ENCODE measurements at regions not wholly inside any gene's neighbourhood (a gene's known extent, or its start where the extent isn't known, plus 50 kb on each side); places are given as distances from the start of the nearest gene placed in this dataset.

DNA sequence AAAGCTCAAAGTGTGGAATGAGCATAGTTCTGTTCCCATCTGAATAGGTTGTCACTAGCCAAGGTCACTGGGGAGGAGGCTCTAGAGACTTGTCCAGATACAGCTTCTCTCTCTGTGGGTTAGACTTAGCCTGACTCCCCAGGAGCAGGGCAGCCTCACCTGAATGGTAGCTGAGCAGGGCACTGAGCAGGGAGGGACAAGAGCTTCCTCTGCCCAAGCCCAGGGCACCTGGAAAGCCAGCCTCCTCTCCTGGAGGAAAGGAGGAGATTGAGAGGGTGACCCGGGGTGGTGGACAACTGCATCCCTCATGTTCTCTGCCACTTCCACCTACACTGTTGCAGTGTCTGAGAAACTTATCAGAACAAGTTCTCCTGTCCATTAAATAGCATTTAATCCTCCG is 59.0 kb upstream of the F3 start:
- no peaks in the 10 kb centered on the region for H3K27me3 ChIP-seq (replicated peaks; ENCODE audit: control insufficient read depth, insufficient read depth, low read length)
- no peak overlapping the region for H3K9ac ChIP-seq (ENCODE audit: low read length)
- H3K4me3 ChIP-seq (ENCODE audit: low read length), result no peak overlapping the region
- DNase-seq (ENCODE audit: low read depth), result no peak
- peaks cover 13% of the 10 kb centered on the region for H3K4me1 ChIP-seq (ENCODE audit: control insufficient read depth, insufficient read depth, low read length)
- no peaks in the 10 kb centered on the region for H3K36me3 ChIP-seq (ENCODE audit: control insufficient read depth, insufficient read depth, low read length, severe bottlenecking)
- no peaks in the 10 kb centered on the region for H3K9me3 ChIP-seq (ENCODE audit: control insufficient read depth, low read length)

DNA sequence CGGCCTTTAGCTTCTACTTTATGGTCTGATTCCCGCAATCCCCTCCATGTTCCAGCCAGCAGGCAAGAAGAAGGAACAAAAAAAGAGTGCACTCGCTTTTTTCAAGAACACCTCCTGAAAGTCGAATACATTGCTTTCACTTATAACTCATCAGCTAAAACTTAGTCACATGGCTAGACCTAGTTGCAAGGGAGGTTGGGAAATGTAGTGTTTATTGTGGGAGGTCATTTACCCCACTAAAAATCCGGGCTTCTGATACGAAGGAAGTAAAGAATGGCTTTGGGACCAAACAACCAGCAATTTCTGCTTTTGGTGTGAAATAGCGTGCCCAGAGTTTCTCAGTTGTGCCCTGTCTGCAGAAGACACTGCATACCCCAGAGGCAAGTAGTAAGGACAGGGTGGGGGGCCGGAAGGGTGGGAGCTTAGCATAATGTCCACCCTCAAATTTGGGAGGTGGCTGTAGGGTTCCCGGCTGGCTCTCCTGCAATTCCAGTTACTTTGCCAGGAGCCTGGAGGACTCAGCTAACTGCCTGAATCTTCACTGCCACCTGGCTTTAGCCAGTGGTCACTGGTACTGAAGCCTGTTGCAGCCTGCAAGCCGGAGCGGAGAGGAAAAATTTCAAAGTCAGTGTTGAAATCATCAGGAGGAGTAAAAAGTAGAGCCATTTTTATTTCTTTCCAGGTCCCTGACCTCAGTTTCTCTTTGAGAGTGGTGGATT is 57.7 kb upstream of the F3 start:
- Histone ChIP-seq H3K9ac (ENCODE audit: low read length) (no peak overlapping the region), H3K36me3 (ENCODE audit: control insufficient read depth, insufficient read depth, low read length, severe bottlenecking) (no peaks in the 10 kb centered on the region), H3K9me3 (ENCODE audit: control insufficient read depth, low read length) (no peaks in the 10 kb centered on the region), H3K4me3 (ENCODE audit: low read length) (no peak overlapping the region), H3K4me1 (ENCODE audit: control insufficient read depth, insufficient read depth, low read length) (peaks cover 14% of the 10 kb centered on the region), H3K27me3 (replicated peaks; ENCODE audit: control insufficient read depth, insufficient read depth, low read length) (no peaks in the 10 kb centered on the region)
- DNase-seq (ENCODE audit: low read depth), result no peak

DNA sequence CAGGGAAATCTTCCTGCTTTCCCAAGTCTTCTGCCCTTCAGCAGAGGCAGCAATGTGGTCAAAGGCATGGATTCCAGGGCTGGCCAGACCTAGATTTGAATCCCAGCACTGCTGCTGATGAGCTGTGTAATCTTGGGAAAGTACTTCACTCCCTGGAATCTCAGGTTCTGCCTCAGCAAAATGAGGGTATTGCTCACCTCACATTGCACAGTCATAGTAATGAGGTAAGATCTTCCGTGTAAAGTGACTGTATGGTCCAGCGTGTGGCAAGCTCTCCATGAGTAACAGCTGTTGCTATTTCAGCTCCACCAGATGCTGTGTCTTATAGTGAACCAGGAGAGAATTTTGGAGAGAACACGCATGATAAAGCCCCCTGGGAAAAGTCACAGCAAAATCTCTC is 56.1 kb upstream of the F3 start:
- no peak overlapping the region for H3K4me3 ChIP-seq (ENCODE audit: low read length)
- H3K4me1 ChIP-seq (ENCODE audit: control insufficient read depth, insufficient read depth, low read length), result peaks cover 14% of the 10 kb centered on the region
- no peaks in the 10 kb centered on the region for H3K27me3 ChIP-seq (replicated peaks; ENCODE audit: control insufficient read depth, insufficient read depth, low read length)
- no peaks in the 10 kb centered on the region for H3K36me3 ChIP-seq (ENCODE audit: control insufficient read depth, insufficient read depth, low read length, severe bottlenecking)
- H3K9ac ChIP-seq (ENCODE audit: low read length), result no peak overlapping the region
- H3K9me3 ChIP-seq (ENCODE audit: control insufficient read depth, low read length), result no peaks in the 10 kb centered on the region
- DNase-seq (ENCODE audit: low read depth), result no peak

DNA sequence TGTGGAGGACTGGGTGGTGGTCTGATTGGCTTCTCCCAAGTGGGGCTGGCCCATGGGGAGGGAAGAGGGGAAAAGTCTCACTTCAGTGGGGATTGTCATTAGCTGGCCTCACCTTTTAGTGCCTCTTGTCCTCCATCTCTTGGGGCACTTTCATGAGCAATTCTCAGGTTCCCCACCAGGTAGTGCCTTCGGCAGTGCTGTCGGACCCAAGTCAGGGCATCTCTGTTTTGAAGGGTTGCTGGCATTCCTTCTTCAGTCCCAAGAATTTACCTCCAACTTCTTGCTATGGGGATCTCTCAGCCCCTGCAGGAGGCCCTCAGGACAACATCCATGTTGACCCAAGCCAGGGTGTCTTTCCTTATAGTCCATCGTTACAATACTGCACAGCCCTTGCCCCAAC is 54.7 kb upstream of the F3 start:
- H3K4me1 ChIP-seq (ENCODE audit: control insufficient read depth, insufficient read depth, low read length), result peaks cover 7% of the 10 kb centered on the region
- DNase-seq (ENCODE audit: low read depth), result no peak
- H3K9me3 ChIP-seq (ENCODE audit: control insufficient read depth, low read length), result no peaks in the 10 kb centered on the region
- no peak overlapping the region for H3K4me3 ChIP-seq (ENCODE audit: low read length)
- no peaks in the 10 kb centered on the region for H3K36me3 ChIP-seq (ENCODE audit: control insufficient read depth, insufficient read depth, low read length, severe bottlenecking)
- H3K9ac ChIP-seq (ENCODE audit: low read length), result no peak overlapping the region
- no peaks in the 10 kb centered on the region for H3K27me3 ChIP-seq (replicated peaks; ENCODE audit: control insufficient read depth, insufficient read depth, low read length)

DNA sequence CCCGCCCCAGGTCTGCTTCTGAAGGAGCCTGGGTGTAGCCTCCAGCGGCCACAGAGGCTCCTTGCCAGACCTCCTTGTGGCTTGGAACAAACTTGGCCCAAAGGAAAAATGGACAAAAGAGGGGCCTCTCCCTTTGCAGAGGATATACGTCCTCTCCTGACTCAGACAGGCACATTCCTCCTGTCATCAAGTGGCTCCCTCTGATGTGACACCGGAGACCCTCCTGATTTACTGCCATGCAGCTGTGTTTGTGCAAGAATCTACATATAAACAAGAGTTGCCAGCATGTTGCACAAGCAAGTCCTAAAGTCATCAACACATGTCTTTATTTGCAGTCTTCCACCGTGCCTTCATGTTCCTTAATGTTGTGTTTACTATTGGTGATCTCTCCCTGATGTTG is 54.1 kb upstream of the F3 start:
- no peak for DNase-seq (ENCODE audit: low read depth)
- no peaks in the 10 kb centered on the region for H3K36me3 ChIP-seq (ENCODE audit: control insufficient read depth, insufficient read depth, low read length, severe bottlenecking)
- no peak overlapping the region for H3K4me3 ChIP-seq (ENCODE audit: low read length)
- H3K9ac ChIP-seq (ENCODE audit: low read length), result no peak overlapping the region
- H3K27me3 ChIP-seq (replicated peaks; ENCODE audit: control insufficient read depth, insufficient read depth, low read length), result no peaks in the 10 kb centered on the region
- H3K4me1 ChIP-seq (ENCODE audit: control insufficient read depth, insufficient read depth, low read length), result peaks cover 10% of the 10 kb centered on the region
- H3K9me3 ChIP-seq (ENCODE audit: control insufficient read depth, low read length), result no peaks in the 10 kb centered on the region

DNA sequence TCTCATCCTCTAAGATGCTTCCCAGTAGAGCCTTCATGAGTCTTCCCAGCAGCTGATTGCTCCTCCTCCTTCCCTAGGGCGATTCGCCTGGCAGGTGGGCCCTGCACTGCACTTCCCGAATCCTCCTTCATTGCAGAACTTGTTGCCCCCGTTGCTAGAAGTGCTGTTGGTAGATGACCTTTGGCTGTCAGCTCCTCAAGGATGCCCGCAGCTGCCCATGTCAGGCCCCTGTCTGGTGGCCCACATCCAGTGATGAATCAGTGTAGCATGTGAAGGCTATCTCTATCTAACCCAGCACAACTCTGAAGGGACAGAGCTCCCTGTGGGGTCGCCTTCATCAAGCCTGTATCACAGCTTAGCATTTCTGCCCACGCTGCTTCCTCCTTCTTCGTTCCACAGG is 52.1 kb upstream of the F3 start:
- Histone ChIP-seq H3K27me3 (replicated peaks; ENCODE audit: control insufficient read depth, insufficient read depth, low read length) (no peaks in the 10 kb centered on the region), H3K4me3 (ENCODE audit: low read length) (no peak overlapping the region), H3K36me3 (ENCODE audit: control insufficient read depth, insufficient read depth, low read length, severe bottlenecking) (no peaks in the 10 kb centered on the region), H3K4me1 (ENCODE audit: control insufficient read depth, insufficient read depth, low read length) (peaks cover 19% of the 10 kb centered on the region), H3K9me3 (ENCODE audit: control insufficient read depth, low read length) (no peaks in the 10 kb centered on the region), H3K9ac (ENCODE audit: low read length) (no peak overlapping the region)
- DNase-seq (ENCODE audit: low read depth), result no peak

DNA sequence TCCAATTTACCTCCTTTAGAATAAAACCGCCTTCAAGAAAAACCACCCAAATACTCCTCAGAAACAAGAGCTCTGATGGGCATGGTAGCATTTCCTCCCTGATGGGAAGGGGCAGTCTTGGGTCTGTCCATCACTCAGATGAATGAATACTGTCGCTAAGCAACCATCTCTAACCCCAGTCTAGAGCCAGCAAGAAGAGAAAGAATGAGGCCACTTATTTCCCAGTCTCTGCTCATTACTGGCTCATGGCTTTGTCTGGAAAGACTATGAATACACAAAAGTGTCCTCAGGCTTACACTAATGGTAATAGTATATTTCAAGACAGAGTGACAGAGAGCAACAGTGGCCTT is 51.0 kb upstream of the F3 start:
- H3K9ac ChIP-seq (ENCODE audit: low read length), result no peak overlapping the region
- peaks cover 19% of the 10 kb centered on the region for H3K4me1 ChIP-seq (ENCODE audit: control insufficient read depth, insufficient read depth, low read length)
- H3K27me3 ChIP-seq (replicated peaks; ENCODE audit: control insufficient read depth, insufficient read depth, low read length), result no peaks in the 10 kb centered on the region
- H3K36me3 ChIP-seq (ENCODE audit: control insufficient read depth, insufficient read depth, low read length, severe bottlenecking), result no peaks in the 10 kb centered on the region
- H3K9me3 ChIP-seq (ENCODE audit: control insufficient read depth, low read length), result no peaks in the 10 kb centered on the region
- no peak overlapping the region for H3K4me3 ChIP-seq (ENCODE audit: low read length)
- no peak for DNase-seq (ENCODE audit: low read depth)

DNA sequence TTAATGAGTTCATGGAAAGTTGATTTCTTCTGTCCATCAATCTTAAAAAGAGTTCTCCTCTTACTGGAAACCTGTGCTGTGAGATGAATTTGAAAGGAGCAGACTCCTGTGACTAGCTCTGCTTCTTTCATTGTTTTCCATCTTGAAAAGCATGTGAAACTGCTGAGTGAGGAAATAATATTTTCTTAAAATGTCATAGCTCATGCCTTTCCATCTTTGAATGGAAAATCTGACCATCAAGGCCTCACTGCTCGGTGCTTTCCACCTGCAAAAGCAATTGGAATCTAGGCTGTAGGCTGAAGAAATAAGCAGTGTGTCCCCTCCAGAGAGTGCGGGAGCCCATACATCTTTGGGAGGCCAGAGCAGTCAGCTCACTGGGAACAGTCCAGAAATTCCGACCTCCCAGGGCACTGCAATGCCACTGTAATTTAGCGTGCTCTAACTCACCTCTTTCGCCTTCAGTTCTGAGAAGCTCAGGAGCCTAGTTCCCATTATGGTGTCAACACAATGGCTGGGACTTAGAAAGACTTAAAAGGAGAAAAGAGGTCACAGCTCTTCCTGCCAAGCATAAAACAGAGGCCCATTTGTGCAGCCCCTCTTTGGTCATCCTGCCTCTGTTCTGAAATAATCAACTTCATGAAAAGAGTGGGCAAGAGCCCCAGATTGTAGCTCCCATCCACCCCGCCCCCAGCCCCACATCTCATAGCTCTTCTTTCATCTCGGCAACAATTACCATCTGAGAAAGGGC is 50.4 kb upstream of the F3 start:
- H3K9me3 ChIP-seq (ENCODE audit: control insufficient read depth, low read length), result no peaks in the 10 kb centered on the region
- H3K4me1 ChIP-seq (ENCODE audit: control insufficient read depth, insufficient read depth, low read length), result peaks cover 19% of the 10 kb centered on the region
- no peaks in the 10 kb centered on the region for H3K36me3 ChIP-seq (ENCODE audit: control insufficient read depth, insufficient read depth, low read length, severe bottlenecking)
- H3K27me3 ChIP-seq (replicated peaks; ENCODE audit: control insufficient read depth, insufficient read depth, low read length), result no peaks in the 10 kb centered on the region
- DNase-seq (ENCODE audit: low read depth), result no peak
- H3K4me3 ChIP-seq (ENCODE audit: low read length), result no peak overlapping the region
- H3K9ac ChIP-seq (ENCODE audit: low read length), result no peak overlapping the region

Measured in adipocyte (in vitro differentiated cells).